GM06990 (cell line): ENCODE measurements at regions not wholly inside any gene's neighbourhood (a gene's known extent, or its start where the extent isn't known, plus 50 kb on each side); places are given as distances from the start of the nearest gene placed in this dataset.

Source experiments
- DNase-seq: peaks from one replicate; pipeline ENCODE4 v3.0.0-alpha.2; 2011; ENCODE audit not compliant: insufficient read length; ENCODE audit errors: extremely low read depth
- H3K27me3 ChIP-seq: replicated peaks from 2 replicates; pipeline ENCODE4 v1.6.0; 2011; ENCODE audit warnings: low read length; ENCODE audit not compliant: control insufficient read depth, insufficient read depth
- H3K36me3 ChIP-seq: 2 replicates; pipeline ENCODE4 v1.5.1; 2011; ENCODE audit warnings: low read length; ENCODE audit not compliant: control insufficient read depth, insufficient read depth
- H3K4me3 ChIP-seq: replicated peaks from 2 replicates; pipeline ENCODE4 v1.5.1; 2011; ENCODE audit warnings: low read depth, mild to moderate bottlenecking, control low read depth, low read length
- TF ChIP-seq, protein P1 (sequence below): IDR thresholded peaks from 2 replicates; pipeline ENCODE4 v1.5.1; 2011; ENCODE audit warnings: low read length, control low read depth, mild to moderate bottlenecking, inconsistent platforms; ENCODE audit not compliant: insufficient read depth, poor library complexity, severe bottlenecking

DNA sequence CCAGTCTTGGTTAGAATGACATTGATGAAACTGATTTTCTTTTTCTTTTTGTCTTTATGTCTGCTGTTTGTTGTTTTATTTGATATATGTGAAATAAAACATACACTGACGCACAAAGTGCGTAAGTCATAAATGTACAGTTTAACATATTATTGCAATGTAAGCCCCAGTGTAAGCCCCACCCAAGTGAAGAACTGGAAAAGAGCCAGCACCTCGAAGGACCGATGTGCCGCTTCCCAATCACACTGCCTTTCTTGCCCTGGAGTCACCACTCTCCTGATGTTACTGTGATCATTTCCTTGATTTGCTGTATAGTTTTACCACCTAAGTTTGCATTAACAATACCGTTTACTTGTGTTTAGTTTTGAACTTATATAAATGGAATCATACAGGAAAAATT lies 128.4 kb upstream of the LPP start:
- no peaks in the 10 kb centered on the region for H3K36me3 ChIP-seq
- no peaks in the 10 kb centered on the region for H3K27me3 ChIP-seq
- TF ChIP-seq, protein P1, sequence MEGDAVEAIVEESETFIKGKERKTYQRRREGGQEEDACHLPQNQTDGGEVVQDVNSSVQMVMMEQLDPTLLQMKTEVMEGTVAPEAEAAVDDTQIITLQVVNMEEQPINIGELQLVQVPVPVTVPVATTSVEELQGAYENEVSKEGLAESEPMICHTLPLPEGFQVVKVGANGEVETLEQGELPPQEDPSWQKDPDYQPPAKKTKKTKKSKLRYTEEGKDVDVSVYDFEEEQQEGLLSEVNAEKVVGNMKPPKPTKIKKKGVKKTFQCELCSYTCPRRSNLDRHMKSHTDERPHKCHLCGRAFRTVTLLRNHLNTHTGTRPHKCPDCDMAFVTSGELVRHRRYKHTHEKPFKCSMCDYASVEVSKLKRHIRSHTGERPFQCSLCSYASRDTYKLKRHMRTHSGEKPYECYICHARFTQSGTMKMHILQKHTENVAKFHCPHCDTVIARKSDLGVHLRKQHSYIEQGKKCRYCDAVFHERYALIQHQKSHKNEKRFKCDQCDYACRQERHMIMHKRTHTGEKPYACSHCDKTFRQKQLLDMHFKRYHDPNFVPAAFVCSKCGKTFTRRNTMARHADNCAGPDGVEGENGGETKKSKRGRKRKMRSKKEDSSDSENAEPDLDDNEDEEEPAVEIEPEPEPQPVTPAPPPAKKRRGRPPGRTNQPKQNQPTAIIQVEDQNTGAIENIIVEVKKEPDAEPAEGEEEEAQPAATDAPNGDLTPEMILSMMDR, result no peak
- DNase-seq, result no peak
- no peak overlapping the region for H3K4me3 ChIP-seq

DNA sequence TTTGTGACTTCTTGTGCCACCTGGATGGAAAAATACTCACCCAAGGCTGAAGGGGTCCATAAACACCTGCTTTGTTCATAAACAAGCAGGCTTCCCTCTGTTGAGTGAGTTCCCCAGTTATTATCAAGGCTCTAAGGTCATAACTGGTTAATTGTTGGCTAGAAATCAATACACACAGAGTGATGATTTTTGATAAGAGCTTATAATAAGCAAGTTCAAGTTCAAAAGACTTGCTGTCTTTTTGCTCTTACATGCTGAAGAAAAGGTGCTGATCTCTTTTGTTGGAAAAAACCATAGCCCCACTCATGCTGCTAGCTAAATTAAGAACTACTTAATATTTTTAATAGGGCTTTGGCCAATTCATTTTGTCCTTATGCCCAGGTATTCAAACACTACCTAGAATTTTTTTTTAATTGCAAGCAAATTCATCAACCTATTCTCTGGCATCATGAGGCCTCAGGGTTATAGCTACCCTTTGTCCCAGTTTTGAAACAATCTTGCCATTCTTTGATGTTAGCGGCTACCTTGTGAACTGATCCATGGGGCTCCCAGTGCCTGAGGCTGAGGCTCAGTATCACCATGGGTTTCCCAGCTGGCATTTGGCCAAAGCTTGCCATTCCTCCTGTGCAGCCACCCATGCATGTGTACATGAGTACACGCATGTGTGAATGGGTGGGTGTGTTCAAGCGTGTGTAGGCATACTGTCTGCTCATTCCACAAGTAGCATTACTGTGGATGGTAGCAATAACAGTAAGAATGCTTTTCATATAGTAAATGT lies 127.6 kb upstream of the LPP start:
- TF ChIP-seq, protein P1, result no peak
- DNase-seq, result no peak
- Histone ChIP-seq H3K36me3 (no peaks in the 10 kb centered on the region), H3K4me3 (no peak overlapping the region), H3K27me3 (no peaks in the 10 kb centered on the region)

DNA sequence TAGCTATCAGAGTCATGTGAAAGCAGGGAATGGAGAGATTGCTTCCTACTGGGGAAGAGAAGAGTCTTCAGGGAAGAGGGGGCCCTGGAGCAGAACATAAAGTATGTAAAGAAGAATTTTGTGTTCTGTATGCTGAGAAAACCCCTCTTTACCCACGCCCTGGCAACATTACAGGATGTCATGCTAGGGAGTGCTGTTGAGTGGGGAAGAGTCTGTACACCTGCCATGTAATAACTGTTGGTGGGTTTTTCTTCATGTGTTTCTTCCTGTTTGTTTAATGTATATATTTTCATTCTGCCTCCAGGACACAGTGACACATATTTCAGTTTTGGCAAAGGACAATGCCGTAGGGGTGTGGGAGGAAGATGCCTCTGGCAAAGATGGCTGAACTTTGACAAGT lies 122.8 kb upstream of the LPP start:
- DNase-seq, result no peak
- Histone ChIP-seq H3K4me3 (no peak overlapping the region), H3K36me3 (no peaks in the 10 kb centered on the region), H3K27me3 (no peaks in the 10 kb centered on the region)
- TF ChIP-seq, protein P1, result no peak

DNA sequence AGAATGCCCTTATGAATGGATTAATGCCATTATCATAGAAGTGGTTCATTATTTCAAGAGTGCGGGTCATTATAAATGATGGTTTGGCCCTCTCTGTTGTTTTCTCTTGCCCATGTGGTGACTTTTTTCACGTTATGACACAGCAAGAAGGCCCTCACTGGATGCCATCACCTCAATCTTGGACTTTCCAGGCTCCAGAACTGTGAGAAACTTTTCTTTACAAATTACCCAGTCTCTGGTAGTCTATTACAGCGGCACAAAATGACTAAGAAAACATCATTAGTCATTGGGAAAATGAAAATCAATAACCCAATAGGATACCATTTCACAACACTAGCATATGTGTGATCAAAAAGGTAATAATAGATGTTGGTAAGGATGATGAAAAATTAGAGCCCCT lies 119.0 kb upstream of the LPP start:
- Histone ChIP-seq H3K36me3 (no peaks in the 10 kb centered on the region), H3K27me3 (no peaks in the 10 kb centered on the region; the same call in 1 of the 2 replicates), H3K4me3 (no peak overlapping the region)
- TF ChIP-seq, protein P1, result no peak
- no peak for DNase-seq

DNA sequence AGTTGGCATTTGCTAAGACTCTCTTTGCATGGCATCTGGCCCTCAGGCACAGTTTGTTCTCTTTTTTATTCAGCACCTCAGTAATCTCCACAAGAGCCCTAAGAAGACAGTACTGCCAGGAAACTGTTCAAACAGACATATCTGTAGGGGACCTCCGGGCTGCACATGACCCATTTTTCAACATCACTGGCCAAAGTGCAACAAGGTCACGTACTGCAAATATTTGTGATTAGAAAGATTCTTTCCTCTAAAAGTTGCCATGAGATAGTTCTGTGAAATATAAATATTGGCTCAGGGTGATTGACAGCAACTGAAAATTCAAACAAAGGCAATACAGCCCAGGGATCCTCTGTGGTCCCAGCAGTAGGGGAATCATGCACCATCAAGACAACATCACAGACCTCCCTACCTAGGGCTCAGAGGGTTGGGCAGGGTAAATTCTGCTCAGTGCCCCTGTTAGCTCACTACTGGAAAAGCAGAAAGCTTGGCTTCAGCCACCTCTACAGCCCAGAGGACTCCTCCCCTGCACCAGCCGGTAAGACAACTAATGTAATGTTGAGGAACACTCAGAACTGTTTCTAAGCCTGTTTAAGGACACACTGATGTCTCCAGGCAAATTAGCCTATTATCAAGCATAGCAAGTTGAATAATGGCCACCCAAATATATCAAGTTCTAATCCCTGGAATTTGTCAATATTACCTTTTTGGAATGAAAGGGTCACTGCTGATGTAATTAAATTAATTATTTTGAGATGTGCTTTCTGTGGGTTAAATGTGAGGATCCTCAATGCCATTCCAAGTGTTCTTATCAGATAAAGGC lies 117.4 kb upstream of the LPP start:
- Histone ChIP-seq H3K36me3 (no peaks in the 10 kb centered on the region), H3K27me3 (no peaks in the 10 kb centered on the region; the same call in 1 of the 2 replicates), H3K4me3 (no peak overlapping the region)
- TF ChIP-seq, protein P1, result no peak
- DNase-seq, result no peak
